HCT116 (cell line): ENCODE measurements at regions not wholly inside any gene's neighbourhood (a gene's known extent, or its start where the extent isn't known, plus 50 kb on each side); places are given as distances from the start of the nearest gene placed in this dataset.

Experiments
- ATAC-seq: fragments of 200-7000 bp; cut with Tn5 transposase; 2 replicates; pipeline ENCODE4 v1.9.1; 2020; ENCODE audit warnings: mild to moderate bottlenecking, moderate library complexity
- BruUV-seq: library from RNA; stranded (reverse); fragments of 400-500 nt; replicated peaks from 2 replicates; lab custom pipeline; 2021; lab: Mats Ljungman, UMichigan
- CTCF ChIA-PET: fragments of 300-600 bp; sonication (Branson Sonifier 250); formaldehyde crosslinking; loops from one replicate; lab custom pipeline; 2021; ENCODE audit warnings: antibody characterized with exemption; lab: Charles Lee
- POLR2A ChIA-PET: fragments of 300-600, 350-600 bp; sonication (Branson Sonifier 250); formaldehyde crosslinking; loops from one replicate; lab custom pipeline; 2021; ENCODE audit warnings: antibody characterized with exemption; lab: Charles Lee
- RAD21 ChIA-PET, 2 experiments: fragments of 300-600 bp; sonication (Branson Sonifier 250); formaldehyde crosslinking; loops; one replicate each; lab custom pipeline; 2023; ENCODE audit warnings: low total read pairs in 2 of 2; ENCODE audit not compliant: uncharacterized antibody in 2 of 2, unreplicated experiment in 2 of 2, low non-redundant PET in 1 of 2; lab: Charles Lee
- DNase-seq: peaks from one replicate; pipeline ENCODE4 v3.0.0-alpha.2; 2010; ENCODE audit warnings: low read depth, low spot score
- H2AFZ ChIP-seq: fragments of 200-600 bp; shearing (Covaris generic), sonication (generic); 2 replicates; pipeline ENCODE4 v1.6.1; 2017; ENCODE audit warnings: low read depth, mixed run types, mixed read lengths, antibody characterized with exemption, low read length; ENCODE audit not compliant: poor library complexity, severe bottlenecking
- H3K27ac ChIP-seq: 2 replicates; pipeline ENCODE4 v1.5.1; 2012; ENCODE audit warnings: low read depth, low read length
- H3K27me3 ChIP-seq: fragments of 200-600 bp; sonication (generic); 2 replicates; pipeline ENCODE4 v1.6.1; 2016; ENCODE audit warnings: mixed run types, low read length, mixed read lengths; ENCODE audit not compliant: insufficient read depth
- H3K36me3 ChIP-seq, 2 experiments: fragments of 200-500 bp in 1 of 2; fragments of 200-600 bp in 1 of 2; sonication (Bioruptor generic) in 1 of 2; sonication (generic) in 1 of 2; 2 replicates each; pipeline versions ENCODE4 v1.5.1 to v1.6.1; 2014 to 2016; ENCODE audit warnings: low read length in 2 of 2, inconsistent platforms in 1 of 2, mixed read lengths in 1 of 2, mixed run types in 1 of 2; ENCODE audit not compliant: insufficient read depth in 2 of 2, control insufficient read depth in 1 of 2
- H3K4me1 ChIP-seq, 2 experiments: fragments of 200-600 bp in 1 of 2; sonication (generic) in 1 of 2; 2 replicates each; pipeline versions ENCODE4 v1.5.1 to v1.6.1; 2012 to 2017; ENCODE audit warnings: low read length in 2 of 2, inconsistent platforms in 1 of 2, mild to moderate bottlenecking in 1 of 2, mixed read lengths in 1 of 2, mixed run types in 1 of 2, moderate library complexity in 1 of 2; ENCODE audit not compliant: insufficient read depth in 2 of 2, control insufficient read depth in 1 of 2
- H3K4me2 ChIP-seq: fragments of 200-600 bp; sonication (generic); 2 replicates; pipeline ENCODE4 v1.6.1; 2017; ENCODE audit warnings: mixed run types, low read length, mixed read lengths
- H3K4me3 ChIP-seq, 2 experiments: fragments of 200-600 bp in 1 of 2; sonication (generic) in 1 of 2; replicated peaks in 1 of 2; 2 replicates each; pipeline ENCODE4 v1.5.1; 2011 to 2016; ENCODE audit warnings: low read length in 2 of 2, control low read depth in 1 of 2, low read depth in 1 of 2, mild to moderate bottlenecking in 1 of 2, mixed read lengths in 1 of 2, mixed run types in 1 of 2
- H3K79me2 ChIP-seq: fragments of 200-600 bp; sonication (generic); 2 replicates; pipeline ENCODE4 v1.6.1; 2017; ENCODE audit warnings: mild to moderate bottlenecking, mixed run types, low read length, moderate library complexity, mixed read lengths; ENCODE audit not compliant: insufficient read depth
- H3K9ac ChIP-seq: fragments of 200-600 bp; sonication (generic); 2 replicates; pipeline ENCODE4 v1.6.1; 2016; ENCODE audit warnings: low read length, mixed read lengths
- H3K9me2 ChIP-seq: fragments of 200-600 bp; sonication (generic), shearing (Covaris generic); 2 replicates; pipeline ENCODE4 v1.6.1; 2017; ENCODE audit warnings: mixed run types, mild to moderate bottlenecking, moderate library complexity; ENCODE audit not compliant: insufficient read depth
- H3K9me3 ChIP-seq, 2 experiments: fragments of 200-500 bp in 1 of 2; fragments of 200-600 bp in 1 of 2; sonication (Bioruptor generic) in 1 of 2; sonication (generic) in 1 of 2; 2 replicates each; pipeline ENCODE4 v1.6.1; 2014 to 2017; ENCODE audit warnings: low read length in 2 of 2, mixed read lengths in 2 of 2, inconsistent platforms in 1 of 2, low read depth in 1 of 2, mild to moderate bottlenecking in 1 of 2, mixed run types in 1 of 2, moderate library complexity in 1 of 2; ENCODE audit not compliant: control insufficient read depth in 1 of 2, insufficient read depth in 1 of 2
- H4K20me1 ChIP-seq: fragments of 200-600 bp; sonication (generic), shearing (Covaris generic); 2 replicates; pipeline ENCODE4 v1.6.1; 2017; ENCODE audit warnings: mixed run types, mild to moderate bottlenecking, moderate library complexity; ENCODE audit not compliant: insufficient read depth
- CBX3 ChIP-seq: IDR thresholded peaks from 2 replicates; pipeline ENCODE4 v1.6.1; 2012; ENCODE audit warnings: low read depth
- CEBPB ChIP-seq: IDR thresholded peaks from 2 replicates; pipeline ENCODE4 v1.6.1; 2012; ENCODE audit warnings: low read depth
- EGR1 ChIP-seq: IDR thresholded peaks from 2 replicates; pipeline ENCODE4 v1.6.1; 2012; ENCODE audit warnings: low read depth
- ELF1 ChIP-seq: IDR thresholded peaks from 2 replicates; pipeline ENCODE4 v1.6.1; 2012; ENCODE audit warnings: low read depth, borderline replicate concordance
- EZH2 ChIP-seq: fragments of 200-600 bp; sonication (generic); IDR thresholded peaks from 2 replicates; pipeline ENCODE4 v1.6.1; 2017; ENCODE audit warnings: antibody characterized with exemption, mixed run types
- EZH2phosphoT487 ChIP-seq: fragments of 200-600 bp; IDR thresholded peaks from 2 replicates; pipeline ENCODE4 v1.6.1; 2018; ENCODE audit warnings: antibody characterized with exemption, borderline replicate concordance
- FOSL1 ChIP-seq: IDR thresholded peaks from 2 replicates; pipeline ENCODE4 v1.6.1; 2012; ENCODE audit warnings: low read depth
- POLR2A ChIP-seq: IDR thresholded peaks from 2 replicates; pipeline ENCODE4 v1.7.0; 2011; ENCODE audit warnings: borderline replicate concordance; ENCODE audit not compliant: insufficient read depth, insufficient read length; ENCODE audit errors: extremely low read depth
- POLR2AphosphoS5 ChIP-seq: IDR thresholded peaks from 2 replicates; pipeline ENCODE4 v1.6.1; 2011; ENCODE audit warnings: mild to moderate bottlenecking, low read depth, low read length, moderate library complexity
- RAD21 ChIP-seq: IDR thresholded peaks from 2 replicates; pipeline ENCODE4 v1.6.1; 2012; ENCODE audit warnings: low read depth, mild to moderate bottlenecking
- REST ChIP-seq: IDR thresholded peaks from 2 replicates; pipeline ENCODE4 v1.6.1; 2012; ENCODE audit warnings: low read depth
- SIN3A ChIP-seq: IDR thresholded peaks from 2 replicates; pipeline ENCODE4 v1.6.1; 2012; ENCODE audit warnings: low read depth
- TCF7L2 ChIP-seq: IDR thresholded peaks from 2 replicates; pipeline ENCODE4 v1.7.0; 2011; ENCODE audit warnings: borderline replicate concordance, inconsistent platforms; ENCODE audit not compliant: insufficient read depth, insufficient read length; ENCODE audit errors: extremely low read depth
- YY1 ChIP-seq: IDR thresholded peaks from 2 replicates; pipeline ENCODE4 v1.6.1; 2011; ENCODE audit warnings: low read length, low read depth, moderate library complexity, mild to moderate bottlenecking; ENCODE audit not compliant: insufficient replicate concordance; ENCODE audit errors: extremely low read depth
- ZFX ChIP-seq: fragments of 450-650 bp; IDR thresholded peaks from 2 replicates; pipeline ENCODE4 v1.6.1; 2017
- intact Hi-C: fragments of 100-400 bp; cut with micrococcal nuclease; formaldehyde crosslinking; loops from 2 replicates; pipeline ENCODE4 v1.10.0; 2022
- TF ChIP-seq, protein P1 (sequence below), 3 experiments: fragments of 200-600 bp in 1 of 3; sonication (generic) in 1 of 3; IDR thresholded peaks in 2 of 3; conservative IDR thresholded peaks in 1 of 3; 2 replicates each; pipeline ENCODE4 v1.5.1; 2012 to 2017; ENCODE audit warnings: low read depth in 2 of 3, low read length in 2 of 3, antibody characterized with exemption in 1 of 3, borderline replicate concordance in 1 of 3, control low read depth in 1 of 3, mild to moderate bottlenecking in 1 of 3, mixed read lengths in 1 of 3, mixed run types in 1 of 3, moderate library complexity in 1 of 3; ENCODE audit not compliant: insufficient read depth in 1 of 3
- TF ChIP-seq, protein P2 (sequence below): IDR thresholded peaks from 2 replicates; pipeline ENCODE4 v1.6.1; 2012
- TF ChIP-seq, protein P3 (sequence below): IDR thresholded peaks from 2 replicates; pipeline ENCODE4 v1.6.1; 2011; ENCODE audit warnings: mild to moderate bottlenecking, low read length, moderate library complexity; ENCODE audit not compliant: insufficient replicate concordance; ENCODE audit errors: extremely low read depth

GRCh38 chr15:96130734-96131133 lies 199.8 kb upstream of the NR2F2 start (continued):
- TF ChIP-seq REST = no peak
- TF ChIP-seq ELF1 = no peak

GRCh38 chr15:96132126-96132525 lies 198.4 kb upstream of the NR2F2 start:
- Histone ChIP-seq H3K9me3 (no peaks in the 10 kb centered on the region), H4K20me1 (no peaks in the 10 kb centered on the region), H3K4me3 (no peak overlapping the region), H3K27me3 (no peaks in the 10 kb centered on the region), H3K79me2 (no peaks in the 10 kb centered on the region), H2AFZ (no peak overlapping the region), H3K4me2 (no peak overlapping the region), H3K9me2 (no peaks in the 10 kb centered on the region; the same call in 1 of the 2 replicates), H3K36me3 (no peaks in the 10 kb centered on the region), H3K27ac (no peak overlapping the region), H3K9ac (no peak overlapping the region), H3K4me1 (no peaks in the 10 kb centered on the region)
- ChIA-PET CTCF (no interaction called here), RAD21 (no interaction called here), POLR2A (no interaction called here)
- DNase-seq (no peak), ATAC-seq (no peak)
- no peak for TF ChIP-seq ELF1
- no peak for TF ChIP-seq ZFX
- no peak for TF ChIP-seq EGR1
- no peak for TF ChIP-seq CEBPB
- TF ChIP-seq FOSL1 = no peak
- TF ChIP-seq CBX3 = no peak
- no peak for TF ChIP-seq EZH2phosphoT487
- TF ChIP-seq YY1 = no peak
- TF ChIP-seq, protein P1, sequence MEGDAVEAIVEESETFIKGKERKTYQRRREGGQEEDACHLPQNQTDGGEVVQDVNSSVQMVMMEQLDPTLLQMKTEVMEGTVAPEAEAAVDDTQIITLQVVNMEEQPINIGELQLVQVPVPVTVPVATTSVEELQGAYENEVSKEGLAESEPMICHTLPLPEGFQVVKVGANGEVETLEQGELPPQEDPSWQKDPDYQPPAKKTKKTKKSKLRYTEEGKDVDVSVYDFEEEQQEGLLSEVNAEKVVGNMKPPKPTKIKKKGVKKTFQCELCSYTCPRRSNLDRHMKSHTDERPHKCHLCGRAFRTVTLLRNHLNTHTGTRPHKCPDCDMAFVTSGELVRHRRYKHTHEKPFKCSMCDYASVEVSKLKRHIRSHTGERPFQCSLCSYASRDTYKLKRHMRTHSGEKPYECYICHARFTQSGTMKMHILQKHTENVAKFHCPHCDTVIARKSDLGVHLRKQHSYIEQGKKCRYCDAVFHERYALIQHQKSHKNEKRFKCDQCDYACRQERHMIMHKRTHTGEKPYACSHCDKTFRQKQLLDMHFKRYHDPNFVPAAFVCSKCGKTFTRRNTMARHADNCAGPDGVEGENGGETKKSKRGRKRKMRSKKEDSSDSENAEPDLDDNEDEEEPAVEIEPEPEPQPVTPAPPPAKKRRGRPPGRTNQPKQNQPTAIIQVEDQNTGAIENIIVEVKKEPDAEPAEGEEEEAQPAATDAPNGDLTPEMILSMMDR (IDR thresholded peaks at IDR 0.05 in 2 of 3, conservative IDR thresholded peaks at IDR 0.05 in 1 of 3; ENCODE audit: borderline replicate concordance in 1 of 3, insufficient read depth in 1 of 3, low read depth in 2 of 3, low read length in 2 of 3) = no peak
- TF ChIP-seq, protein P2, sequence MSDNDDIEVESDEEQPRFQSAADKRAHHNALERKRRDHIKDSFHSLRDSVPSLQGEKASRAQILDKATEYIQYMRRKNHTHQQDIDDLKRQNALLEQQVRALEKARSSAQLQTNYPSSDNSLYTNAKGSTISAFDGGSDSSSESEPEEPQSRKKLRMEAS = no peak
- no peak for TF ChIP-seq RAD21
- TF ChIP-seq, protein P3, sequence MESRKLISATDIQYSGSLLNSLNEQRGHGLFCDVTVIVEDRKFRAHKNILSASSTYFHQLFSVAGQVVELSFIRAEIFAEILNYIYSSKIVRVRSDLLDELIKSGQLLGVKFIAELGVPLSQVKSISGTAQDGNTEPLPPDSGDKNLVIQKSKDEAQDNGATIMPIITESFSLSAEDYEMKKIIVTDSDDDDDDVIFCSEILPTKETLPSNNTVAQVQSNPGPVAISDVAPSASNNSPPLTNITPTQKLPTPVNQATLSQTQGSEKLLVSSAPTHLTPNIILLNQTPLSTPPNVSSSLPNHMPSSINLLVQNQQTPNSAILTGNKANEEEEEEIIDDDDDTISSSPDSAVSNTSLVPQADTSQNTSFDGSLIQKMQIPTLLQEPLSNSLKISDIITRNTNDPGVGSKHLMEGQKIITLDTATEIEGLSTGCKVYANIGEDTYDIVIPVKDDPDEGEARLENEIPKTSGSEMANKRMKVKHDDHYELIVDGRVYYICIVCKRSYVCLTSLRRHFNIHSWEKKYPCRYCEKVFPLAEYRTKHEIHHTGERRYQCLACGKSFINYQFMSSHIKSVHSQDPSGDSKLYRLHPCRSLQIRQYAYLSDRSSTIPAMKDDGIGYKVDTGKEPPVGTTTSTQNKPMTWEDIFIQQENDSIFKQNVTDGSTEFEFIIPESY = no peak
- TF ChIP-seq POLR2A = no peak
- no peak for TF ChIP-seq TCF7L2
- TF ChIP-seq POLR2AphosphoS5 = no peak
- no peak for TF ChIP-seq EZH2
- TF ChIP-seq SIN3A = no peak
- intact Hi-C loops = no loop called here
- BruUV-seq = no TSS peak
